HepG2 (cell line): ENCODE measurements at regions not wholly inside any gene's neighbourhood (a gene's known extent, or its start where the extent isn't known, plus 50 kb on each side); places are given as distances from the start of the nearest gene placed in this dataset.
A peak's percentile ranks its signal among the peaks of the same experiment; 100 is the strongest.

Source experiments
- ATAC-seq: fragments of 200-7000 bp; cut with Tn5 transposase; 3 replicates; pipeline ENCODE4 v1.9.1; 2020; ENCODE audit warnings: mild to moderate bottlenecking, moderate library complexity
- BruUV-seq: library from RNA; stranded (reverse); fragments of 400-500 nt; replicated peaks from 2 replicates; lab custom pipeline; 2021; lab: Mats Ljungman, UMichigan
- CTCF ChIA-PET: fragments of 300-600 bp; formaldehyde crosslinking; extraction: SDS; loops from one replicate; lab custom pipeline; 2021; ENCODE audit warnings: low total read pairs, inconsistent platforms, low intra/inter-chr PET ratio; lab: Yijun Ruan, JAX
- POLR2A ChIA-PET: fragments of 350-600 bp; sonication (Branson Sonifier 250); formaldehyde crosslinking; loops from one replicate; lab custom pipeline; 2020; ENCODE audit warnings: antibody characterized with exemption, inconsistent platforms; lab: Yijun Ruan, JAX
- DNase-seq: peaks from one replicate; pipeline ENCODE4 v3.0.0-alpha.2; 2015; ENCODE audit warnings: low spot score
- FAIRE-seq: peaks from 3 replicates; lab custom pipeline; 2011; peaks lifted over from hg19 to GRCh38; lab: Jason Lieb, UNC
- H2AFZ ChIP-seq: one replicate; pipeline ENCODE4 v1.6.1; 2011; ENCODE audit warnings: low read length, inconsistent platforms
- H3K27ac ChIP-seq: fragments of 300-600 bp; 3 replicates; pipeline ENCODE4 v1.8.0; 2011; ENCODE audit warnings: mixed run types, mild to moderate bottlenecking, mixed read lengths, low read length, inconsistent platforms; ENCODE audit not compliant: insufficient read depth; ENCODE audit errors: extremely low read length
- H3K27me3 ChIP-seq, 2 experiments: fragments of 200-600 bp in 1 of 2; 2 replicates in 1 of 2; 3 replicates in 1 of 2; pipeline versions ENCODE4 v1.6.0 to v1.8.0; 2011; ENCODE audit warnings: low read length in 2 of 2, mild to moderate bottlenecking in 2 of 2, moderate library complexity in 2 of 2, inconsistent platforms in 1 of 2; ENCODE audit not compliant: insufficient read depth in 2 of 2, control insufficient read depth in 1 of 2
- H3K36me3 ChIP-seq, 2 experiments: fragments of 200-600 bp in 1 of 2; replicated peaks in 1 of 2; 2 replicates in 1 of 2; 3 replicates in 1 of 2; pipeline versions ENCODE4 v1.5.1 to v1.8.0; 2011; ENCODE audit warnings: low read length in 2 of 2, inconsistent platforms in 1 of 2; ENCODE audit not compliant: insufficient read depth in 2 of 2, control insufficient read depth in 1 of 2
- H3K4me1 ChIP-seq: 2 replicates; pipeline ENCODE4 v1.5.1; 2012; ENCODE audit warnings: low read length, inconsistent platforms; ENCODE audit not compliant: insufficient read depth
- H3K4me2 ChIP-seq: 2 replicates; pipeline ENCODE4 v1.6.0; 2011; ENCODE audit warnings: low read depth, low read length, inconsistent platforms
- H3K4me3 ChIP-seq, 3 experiments: fragments of 200-600 bp in 1 of 3; sonication (generic), shearing (Covaris generic) in 1 of 3; replicated peaks in 1 of 3; 2 replicates each; pipeline ENCODE4 v1.5.1; 2011 to 2016; ENCODE audit warnings: low read length in 3 of 3, inconsistent platforms in 2 of 3, low read depth in 2 of 3, mild to moderate bottlenecking in 2 of 3, control low read depth in 1 of 3, mixed read lengths in 1 of 3; ENCODE audit not compliant: insufficient read depth in 1 of 3
- H3K79me2 ChIP-seq: one replicate; pipeline ENCODE4 v1.6.1; 2011; ENCODE audit warnings: low read length, inconsistent platforms; ENCODE audit not compliant: insufficient read depth
- H3K9ac ChIP-seq: 2 replicates; pipeline ENCODE4 v1.6.0; 2011; ENCODE audit warnings: mild to moderate bottlenecking, low read depth, low read length, inconsistent platforms; ENCODE audit not compliant: insufficient read depth
- H3K9me3 ChIP-seq: 2 replicates; pipeline ENCODE4 v1.5.1; 2012; ENCODE audit warnings: mild to moderate bottlenecking, low read length
- H4K20me1 ChIP-seq: 2 replicates; pipeline ENCODE4 v1.6.0; 2011; ENCODE audit warnings: inconsistent platforms, mild to moderate bottlenecking, low read length, moderate library complexity; ENCODE audit not compliant: insufficient read depth
- CENPBD1 ChIP-seq: sonication (generic); formaldehyde crosslinking; IDR thresholded peaks from 2 replicates; pipeline ENCODE4 v1.8.0; 2022; ENCODE audit warnings: missing genetic modification reagents, low read depth, mild to moderate bottlenecking, borderline replicate concordance
- FLYWCH1 ChIP-seq: sonication (generic); formaldehyde crosslinking; IDR thresholded peaks from 2 replicates; pipeline ENCODE4 v1.8.1; 2023; ENCODE audit warnings: mild to moderate bottlenecking, missing genetic modification reagents
- FOXO4 ChIP-seq: sonication (generic); formaldehyde crosslinking; conservative IDR thresholded peaks from 2 replicates; pipeline ENCODE4 v1.8.1; 2023; ENCODE audit warnings: missing genetic modification reagents
- GTF3A ChIP-seq: sonication (generic); formaldehyde crosslinking; conservative IDR thresholded peaks from 2 replicates; pipeline ENCODE4 v1.4.0; 2020; ENCODE audit warnings: mild to moderate bottlenecking, missing genetic modification reagents
- HNRNPK ChIP-seq: fragments of 200-400 bp; formaldehyde crosslinking; IDR thresholded peaks from 2 replicates; pipeline ENCODE4 v1.6.1; 2018; ENCODE audit warnings: low read length, low read depth, moderate library complexity, mild to moderate bottlenecking; ENCODE audit not compliant: poor library complexity, severe bottlenecking
- ZNF841 ChIP-seq: sonication (generic); formaldehyde crosslinking; IDR thresholded peaks from 2 replicates; pipeline ENCODE4 v1.8.1; 2023; ENCODE audit warnings: missing genetic modification reagents, borderline replicate concordance
- WGBS: methylation state at CpG from one replicate; pipeline ENCODE4 v1.1.6; 2017; ENCODE audit warnings: low lambda C conversion rate; 5-methylcytosine and 5-hydroxymethylcytosine counted together
- in situ Hi-C: cut with HindIII; loops from 2 replicates; pipeline ENCODE4 v1.10.0; 2017; ENCODE audit warnings: low pct_unique_long_range_greater_than_20kb; ENCODE audit not compliant: extremely low pct_ligation_motif_present
- intact Hi-C: fragments of 100-400 bp; cut with micrococcal nuclease; formaldehyde crosslinking; loops from one replicate; pipeline ENCODE4 v1.10.0; 2022; ENCODE audit not compliant: unreplicated experiment

GRCh38 chr7:119271147-119271779, 1001.7 kb upstream of the KCND2 start:
- no peak overlapping the region for H3K9ac ChIP-seq
- no peaks in the 10 kb centered on the region for H3K27me3 ChIP-seq
- no peaks in the 10 kb centered on the region for H3K36me3 ChIP-seq
- H3K9me3 ChIP-seq = no peaks in the 10 kb centered on the region
- H3K4me2 ChIP-seq = no peak overlapping the region
- ChIA-PET POLR2A (no interaction called here), CTCF (interaction anchor here (2.6 kb wide), 1 partner anchor 1283 kb away, joined by 11 read pairs; no protein-coding TSS in a partner anchor)
- TF ChIP-seq GTF3A (CRISPR knock-in tag) = no peak
- no peak for TF ChIP-seq FOXO4
- TF ChIP-seq CENPBD1 (CRISPR knock-in tag) = no peak
- no peak for TF ChIP-seq ZNF841 (CRISPR knock-in tag)
- TF ChIP-seq HNRNPK = no peak
- TF ChIP-seq FLYWCH1 = no peak
- DNase-seq (no peak), ATAC-seq (peak; percentile 40; the same call in 2 of the 3 replicates), FAIRE-seq (no peak)
- intact Hi-C loops = loop anchor here (2.0 kb wide), 1 partner anchor 212 kb away; no protein-coding TSS in a partner anchor
- H2AFZ ChIP-seq = no peak overlapping the region
- BruUV-seq = no TSS peak
- H3K4me3 ChIP-seq = no peak overlapping the region
- no peaks in the 10 kb centered on the region for H3K79me2 ChIP-seq
- 42% methylated on average over 6 of the region's 9 CpGs for WGBS
- no peak overlapping the region for H3K27ac ChIP-seq
- in situ Hi-C loops = loop anchor here (10.0 kb wide), 1 partner anchor 1284 kb away; no protein-coding TSS in a partner anchor
- H3K4me1 ChIP-seq = no peaks in the 10 kb centered on the region
- H4K20me1 ChIP-seq = no peaks in the 10 kb centered on the region
